Calu3 (cell line): ENCODE measurements at regions not wholly inside any gene's neighbourhood (a gene's known extent, or its start where the extent isn't known, plus 50 kb on each side); places are given as distances from the start of the nearest gene placed in this dataset.
"Not testable (repeated sequence)": the region's sequence is repeated elsewhere in the genome, so short reads cannot be mapped to it uniquely, and the experiment has no call there.

ENCODE experiments used
- BruUV-seq: library from RNA; stranded (reverse); fragments of 400-500 nt; replicated peaks from 2 replicates; lab custom pipeline; 2021; lab: Mats Ljungman, UMichigan
- CTCF ChIA-PET: fragments of 300-600 bp; sonication (Branson Sonifier 250); formaldehyde crosslinking; loops from one replicate; lab custom pipeline; 2022; ENCODE audit warnings: antibody characterized with exemption; lab: Charles Lee
- DNase-seq: peaks from one replicate; pipeline ENCODE4 v3.0.0; 2022
- H3K27ac Mint-ChIP-seq: one replicate; pipeline ENCODE4 v1.8.0; 2022; ENCODE audit warnings: mixed read lengths; ENCODE audit not compliant: unreplicated experiment
- H3K27me3 Mint-ChIP-seq: one replicate; pipeline ENCODE4 v1.8.0; 2022; ENCODE audit warnings: mixed read lengths; ENCODE audit not compliant: unreplicated experiment
- H3K36me3 Mint-ChIP-seq: one replicate; pipeline ENCODE4 v1.8.0; 2022; ENCODE audit warnings: mild to moderate bottlenecking, moderate library complexity, mixed read lengths; ENCODE audit not compliant: insufficient read depth, unreplicated experiment
- H3K4me1 Mint-ChIP-seq: one replicate; pipeline ENCODE4 v1.8.0; 2022; ENCODE audit warnings: mild to moderate bottlenecking, low read depth, mixed read lengths; ENCODE audit not compliant: unreplicated experiment
- H3K4me3 Mint-ChIP-seq: one replicate; pipeline ENCODE4 v1.8.0; 2022; ENCODE audit warnings: mild to moderate bottlenecking, low read depth, moderate library complexity, mixed read lengths; ENCODE audit not compliant: unreplicated experiment
- H3K9me3 Mint-ChIP-seq: one replicate; pipeline ENCODE4 v1.8.0; 2022; ENCODE audit warnings: low read depth, mixed read lengths; ENCODE audit not compliant: unreplicated experiment
- intact Hi-C: fragments of 100-400 bp; cut with micrococcal nuclease; formaldehyde crosslinking; loops from one replicate; pipeline ENCODE4 v1.10.0; 2022; ENCODE audit not compliant: unreplicated experiment
- TF ChIP-seq, protein P1 (sequence below): fragments of 200-600 bp; IDR thresholded peaks from one replicate; pipeline ENCODE4 v1.8.0; 2022; ENCODE audit warnings: antibody characterized with exemption; ENCODE audit not compliant: unreplicated experiment

DNA sequence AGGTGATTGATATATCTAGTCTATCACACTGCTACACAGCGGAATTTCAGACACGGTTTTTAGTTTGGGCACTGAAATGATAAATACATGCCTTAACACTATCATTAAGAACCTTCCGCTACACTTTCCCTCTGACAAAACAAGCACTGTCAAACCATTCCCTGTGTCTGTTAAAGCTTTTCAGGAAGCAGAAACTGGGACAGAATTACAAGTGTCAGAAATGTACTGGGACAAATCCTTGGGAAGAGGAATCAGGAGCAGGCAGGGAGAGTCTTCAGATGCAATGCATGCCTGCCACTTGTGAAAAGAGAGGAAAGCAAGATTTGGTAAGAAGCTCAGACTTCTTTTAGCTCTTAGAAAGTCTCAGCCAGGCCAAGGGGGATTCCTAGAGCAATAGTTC is 196.8 kb upstream of the PTPRZ1 start:
- no TSS peak for BruUV-seq
- H3K27ac Mint-ChIP-seq, result no peak overlapping the region

GRCh38 chr7:121674455-121674854 is 198.5 kb upstream of the PTPRZ1 start:
- BruUV-seq, CTCF ChIA-PET: not testable (repeated sequence)

More for the DNA sequence above, 196.8 kb upstream of the PTPRZ1 start:
- Mint-ChIP-seq H3K9me3 (no peaks in the 10 kb centered on the region), H3K4me1 (no peaks in the 10 kb centered on the region), H3K4me3 (no peak overlapping the region), H3K36me3 (no peaks in the 10 kb centered on the region), H3K27me3 (no peaks in the 10 kb centered on the region)
- no peak for DNase-seq
- intact Hi-C loops, result no loop called here
- CTCF ChIA-PET, result no interaction called here
- TF ChIP-seq, protein P1, sequence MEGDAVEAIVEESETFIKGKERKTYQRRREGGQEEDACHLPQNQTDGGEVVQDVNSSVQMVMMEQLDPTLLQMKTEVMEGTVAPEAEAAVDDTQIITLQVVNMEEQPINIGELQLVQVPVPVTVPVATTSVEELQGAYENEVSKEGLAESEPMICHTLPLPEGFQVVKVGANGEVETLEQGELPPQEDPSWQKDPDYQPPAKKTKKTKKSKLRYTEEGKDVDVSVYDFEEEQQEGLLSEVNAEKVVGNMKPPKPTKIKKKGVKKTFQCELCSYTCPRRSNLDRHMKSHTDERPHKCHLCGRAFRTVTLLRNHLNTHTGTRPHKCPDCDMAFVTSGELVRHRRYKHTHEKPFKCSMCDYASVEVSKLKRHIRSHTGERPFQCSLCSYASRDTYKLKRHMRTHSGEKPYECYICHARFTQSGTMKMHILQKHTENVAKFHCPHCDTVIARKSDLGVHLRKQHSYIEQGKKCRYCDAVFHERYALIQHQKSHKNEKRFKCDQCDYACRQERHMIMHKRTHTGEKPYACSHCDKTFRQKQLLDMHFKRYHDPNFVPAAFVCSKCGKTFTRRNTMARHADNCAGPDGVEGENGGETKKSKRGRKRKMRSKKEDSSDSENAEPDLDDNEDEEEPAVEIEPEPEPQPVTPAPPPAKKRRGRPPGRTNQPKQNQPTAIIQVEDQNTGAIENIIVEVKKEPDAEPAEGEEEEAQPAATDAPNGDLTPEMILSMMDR, result no peak

GRCh38 chr7:121669144-121669543 is 203.8 kb upstream of the PTPRZ1 start:
- Mint-ChIP-seq H3K4me3 (no peak overlapping the region), H3K27me3 (no peaks in the 10 kb centered on the region), H3K4me1 (no peaks in the 10 kb centered on the region), H3K36me3 (no peaks in the 10 kb centered on the region), H3K9me3 (peaks cover 10% of the 10 kb centered on the region), H3K27ac (no peak overlapping the region)
- no TSS peak for BruUV-seq
- intact Hi-C loops, result no loop called here
- DNase-seq, result no peak
- CTCF ChIA-PET, result no interaction called here
- TF ChIP-seq, protein P1, result no peak

More at GRCh38 chr7:121674455-121674854, 198.5 kb upstream of the PTPRZ1 start:
- H3K27me3 Mint-ChIP-seq, H3K27ac Mint-ChIP-seq, H3K4me3 Mint-ChIP-seq, intact Hi-C loops, H3K4me1 Mint-ChIP-seq, H3K36me3 Mint-ChIP-seq, H3K9me3 Mint-ChIP-seq, DNase-seq: not testable (repeated sequence)

GRCh38 chr7:121666306-121666705 is 206.7 kb upstream of the PTPRZ1 start:
- TF ChIP-seq, protein P1, result no peak
- Mint-ChIP-seq H3K9me3 (peaks cover 12% of the 10 kb centered on the region), H3K27ac (no peak overlapping the region), H3K4me1 (no peaks in the 10 kb centered on the region), H3K27me3 (no peaks in the 10 kb centered on the region), H3K36me3 (no peaks in the 10 kb centered on the region), H3K4me3 (no peak overlapping the region)
- intact Hi-C loops, result no loop called here
- CTCF ChIA-PET, result no interaction called here
- no TSS peak for BruUV-seq
- no peak for DNase-seq

GRCh38 chr7:121643320-121643719 is 229.6 kb upstream of the PTPRZ1 start:
- H3K4me1 Mint-ChIP-seq, result no peaks in the 10 kb centered on the region
- H3K27ac Mint-ChIP-seq, result no peak overlapping the region
- TF ChIP-seq, protein P1, result no peak
- DNase-seq, result no peak
- H3K4me3 Mint-ChIP-seq, result no peak overlapping the region
- BruUV-seq, result no TSS peak
- peaks cover 2% of the 10 kb centered on the region for H3K9me3 Mint-ChIP-seq
- CTCF ChIA-PET, result no interaction called here
- no peaks in the 10 kb centered on the region for H3K27me3 Mint-ChIP-seq
- intact Hi-C loops, result no loop called here
- H3K36me3 Mint-ChIP-seq, result no peaks in the 10 kb centered on the region
